ENCODE measurements at regions not wholly inside any gene's neighbourhood (a gene's known extent, or its start where the extent isn't known, plus 50 kb on each side); places are given as distances from the start of the nearest gene placed in this dataset.

DNA sequence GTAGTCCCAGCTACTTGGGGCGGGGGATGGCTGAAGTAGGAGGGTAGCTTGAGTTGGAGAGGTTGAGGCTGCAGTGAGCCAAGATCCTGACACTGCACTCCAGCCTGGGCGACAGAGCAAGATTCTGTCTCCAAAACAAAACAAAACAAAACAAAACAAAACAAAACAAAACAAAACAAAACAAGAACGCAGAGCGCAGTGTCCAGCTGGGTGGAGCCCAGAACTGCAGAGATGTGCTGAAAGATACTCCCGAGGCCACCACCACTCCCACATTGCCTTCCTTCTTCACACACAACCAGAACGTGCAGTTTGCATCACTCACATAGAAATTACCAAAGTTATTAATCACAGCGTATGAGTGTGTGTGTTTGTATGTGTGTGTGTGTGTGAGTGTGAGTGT lies 222.9 kb upstream of the ASIC2 start:
- H3K9me3 Mint-ChIP-seq (ENCODE audit: insufficient read depth): no peaks in the 10 kb centered on the region
- 100% methylated on average over 4 of the region's 7 CpGs for WGBS (ENCODE audit: insufficient coverage)
- no peak overlapping the region for H3K27ac Mint-ChIP-seq
- Histone ChIP-seq H3K36me3 (replicated peaks in 1 of 2; ENCODE audit: control extremely low read depth in 1 of 2, control insufficient read depth in 1 of 2, extremely low read depth in 1 of 2, insufficient read depth in 2 of 2, low read length in 1 of 2) (no peaks in the 10 kb centered on the region), H3K79me2 (ENCODE audit: control insufficient read depth, insufficient read depth, low read length) (no peaks in the 10 kb centered on the region), H4K20me1 (ENCODE audit: control insufficient read depth, insufficient read depth, low read length, poor library complexity, severe bottlenecking) (no peaks in the 10 kb centered on the region), H3K4me3 (ENCODE audit: control extremely low read depth in 1 of 5, extremely low read depth in 1 of 5, insufficient read depth in 1 of 5, low read depth in 2 of 5, low read length in 4 of 5) (no peak overlapping the region), H3K9me3 (ENCODE audit: control extremely low read depth in 1 of 3, control insufficient read depth in 2 of 3, insufficient read depth in 1 of 3, low read length in 2 of 3) (peaks cover 0 to 12% (median 0%) of the 10 kb centered on the region in 3 donors), H3K27ac (ENCODE audit: low read length in 2 of 2) (no peak overlapping the region), H3K9ac (ENCODE audit: low read length) (no peak overlapping the region), H3K27me3 (replicated peaks in 1 of 4; ENCODE audit: control extremely low read depth in 1 of 4, control insufficient read depth in 3 of 4, insufficient read depth in 4 of 4, low read length in 3 of 4) (no peaks in the 10 kb centered on the region), H3K4me1 (ENCODE audit: control insufficient read depth in 2 of 2, insufficient read depth in 2 of 2, low read length in 2 of 2) (no peaks in the 10 kb centered on the region), H2AFZ (ENCODE audit: insufficient read depth, low read depth, low read length, poor library complexity, severe bottlenecking) (no peak overlapping the region), H3K4me2 (replicated peaks; ENCODE audit: low read depth, low read length, poor library complexity, severe bottlenecking) (no peak overlapping the region)
- no peak for TF ChIP-seq EZH2 (IDR thresholded peaks at IDR 0.05; ENCODE audit: borderline replicate concordance, insufficient read depth, low read depth, low read length, poor library complexity, severe bottlenecking)
- DNase-seq (no peak), ATAC-seq (ENCODE audit: low read depth) (no peak)
- ChIA-PET CTCF (no interaction called here), POLR2A (no interaction called here)
- H3K4me3 Mint-ChIP-seq: no peak overlapping the region
- no peaks in the 10 kb centered on the region for H3K4me1 Mint-ChIP-seq
- intact Hi-C loops (cut with micrococcal nuclease): no loop called here
- H3K27me3 Mint-ChIP-seq: peaks cover 8% of the 10 kb centered on the region

DNA sequence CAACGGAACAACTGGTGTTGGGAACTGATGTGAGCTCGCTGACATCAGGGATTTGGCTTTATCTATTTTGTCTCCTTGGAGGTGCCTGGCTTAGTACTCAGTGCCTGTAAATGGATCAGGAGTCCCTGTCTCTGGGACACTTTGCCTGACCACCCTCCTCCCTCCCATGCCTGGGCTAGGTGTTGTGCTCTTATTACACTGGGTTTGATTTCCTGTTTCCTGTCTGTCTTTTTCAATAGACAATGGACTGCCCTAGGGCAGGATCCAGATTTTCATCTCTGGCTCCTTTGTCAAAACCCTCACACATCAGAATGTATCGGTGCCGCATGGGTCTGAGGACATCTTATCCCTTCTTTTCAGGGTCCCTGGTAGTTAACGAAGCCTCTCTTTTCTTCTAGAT lies 223.6 kb upstream of the ASIC2 start:
- Histone ChIP-seq H3K27ac (ENCODE audit: low read length in 2 of 2) (no peak overlapping the region), H3K4me3 (ENCODE audit: control extremely low read depth in 1 of 5, extremely low read depth in 1 of 5, insufficient read depth in 1 of 5, low read depth in 2 of 5, low read length in 4 of 5) (no peak overlapping the region), H3K36me3 (replicated peaks in 1 of 2; ENCODE audit: control extremely low read depth in 1 of 2, control insufficient read depth in 1 of 2, extremely low read depth in 1 of 2, insufficient read depth in 2 of 2, low read length in 1 of 2) (no peaks in the 10 kb centered on the region), H3K27me3 (replicated peaks in 1 of 4; ENCODE audit: control extremely low read depth in 1 of 4, control insufficient read depth in 3 of 4, insufficient read depth in 4 of 4, low read length in 3 of 4) (no peaks in the 10 kb centered on the region), H3K9ac (ENCODE audit: low read length) (no peak overlapping the region), H3K79me2 (ENCODE audit: control insufficient read depth, insufficient read depth, low read length) (no peaks in the 10 kb centered on the region), H3K4me2 (replicated peaks; ENCODE audit: low read depth, low read length, poor library complexity, severe bottlenecking) (no peak overlapping the region), H2AFZ (ENCODE audit: insufficient read depth, low read depth, low read length, poor library complexity, severe bottlenecking) (no peak overlapping the region), H3K4me1 (ENCODE audit: control insufficient read depth in 2 of 2, insufficient read depth in 2 of 2, low read length in 2 of 2) (no peaks in the 10 kb centered on the region), H4K20me1 (ENCODE audit: control insufficient read depth, insufficient read depth, low read length, poor library complexity, severe bottlenecking) (no peaks in the 10 kb centered on the region), H3K9me3 (ENCODE audit: control extremely low read depth in 1 of 3, control insufficient read depth in 2 of 3, insufficient read depth in 1 of 3, low read length in 2 of 3) (peaks cover 0 to 12% (median 0%) of the 10 kb centered on the region in 3 donors)
- ATAC-seq (ENCODE audit: low read depth): no peak
- DNase-seq: no peak
- ChIA-PET CTCF (no interaction called here), POLR2A (no interaction called here)
- Mint-ChIP-seq H3K4me3 (no peak overlapping the region), H3K4me1 (no peaks in the 10 kb centered on the region), H3K27me3 (peaks cover 4% of the 10 kb centered on the region), H3K27ac (no peak overlapping the region), H3K9me3 (ENCODE audit: insufficient read depth) (no peaks in the 10 kb centered on the region)
- WGBS (ENCODE audit: insufficient coverage): 94% methylated on average over 2 of the region's 5 CpGs
- TF ChIP-seq EZH2 (IDR thresholded peaks at IDR 0.05; ENCODE audit: borderline replicate concordance, insufficient read depth, low read depth, low read length, poor library complexity, severe bottlenecking): no peak
- TF ChIP-seq, protein P1, sequence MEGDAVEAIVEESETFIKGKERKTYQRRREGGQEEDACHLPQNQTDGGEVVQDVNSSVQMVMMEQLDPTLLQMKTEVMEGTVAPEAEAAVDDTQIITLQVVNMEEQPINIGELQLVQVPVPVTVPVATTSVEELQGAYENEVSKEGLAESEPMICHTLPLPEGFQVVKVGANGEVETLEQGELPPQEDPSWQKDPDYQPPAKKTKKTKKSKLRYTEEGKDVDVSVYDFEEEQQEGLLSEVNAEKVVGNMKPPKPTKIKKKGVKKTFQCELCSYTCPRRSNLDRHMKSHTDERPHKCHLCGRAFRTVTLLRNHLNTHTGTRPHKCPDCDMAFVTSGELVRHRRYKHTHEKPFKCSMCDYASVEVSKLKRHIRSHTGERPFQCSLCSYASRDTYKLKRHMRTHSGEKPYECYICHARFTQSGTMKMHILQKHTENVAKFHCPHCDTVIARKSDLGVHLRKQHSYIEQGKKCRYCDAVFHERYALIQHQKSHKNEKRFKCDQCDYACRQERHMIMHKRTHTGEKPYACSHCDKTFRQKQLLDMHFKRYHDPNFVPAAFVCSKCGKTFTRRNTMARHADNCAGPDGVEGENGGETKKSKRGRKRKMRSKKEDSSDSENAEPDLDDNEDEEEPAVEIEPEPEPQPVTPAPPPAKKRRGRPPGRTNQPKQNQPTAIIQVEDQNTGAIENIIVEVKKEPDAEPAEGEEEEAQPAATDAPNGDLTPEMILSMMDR (IDR thresholded peaks at IDR 0.05): no peak
- intact Hi-C loops (cut with micrococcal nuclease): no loop called here
